Loucy (cell line): ENCODE measurements at regions not wholly inside any gene's neighbourhood (a gene's known extent, or its start where the extent isn't known, plus 50 kb on each side); places are given as distances from the start of the nearest gene placed in this dataset.

Experiments
- H2AFZ ChIP-seq: fragments of 200-600 bp; sonication (generic); 2 replicates; pipeline ENCODE4 v1.6.0; 2016; ENCODE audit warnings: antibody characterized with exemption, mild to moderate bottlenecking, low read length, moderate library complexity
- H3F3A ChIP-seq: fragments of 200-600 bp; 2 replicates; pipeline ENCODE4 v1.6.0; 2016; ENCODE audit warnings: antibody characterized with exemption, low read depth, mild to moderate bottlenecking
- H3K27me3 ChIP-seq: fragments of 200-600 bp; sonication (generic); 2 replicates; pipeline ENCODE4 v1.6.1; 2014; ENCODE audit warnings: low read length, mild to moderate bottlenecking; ENCODE audit not compliant: insufficient read depth, poor library complexity, severe bottlenecking
- H3K36me3 ChIP-seq: fragments of 200-600 bp; sonication (generic); 2 replicates; pipeline ENCODE4 v1.6.1; 2016; ENCODE audit warnings: low read length; ENCODE audit not compliant: insufficient read depth
- H3K4me1 ChIP-seq: fragments of 200-600 bp; sonication (generic); 2 replicates; pipeline ENCODE4 v1.5.1; 2014; ENCODE audit warnings: low read length, mild to moderate bottlenecking; ENCODE audit not compliant: insufficient read depth, poor library complexity, severe bottlenecking
- H3K4me2 ChIP-seq: fragments of 200-600 bp; sonication (generic); 2 replicates; pipeline ENCODE4 v1.6.0; 2014; ENCODE audit warnings: antibody characterized with exemption, low read length, low read depth, mild to moderate bottlenecking; ENCODE audit not compliant: poor library complexity, severe bottlenecking
- H3K4me3 ChIP-seq: fragments of 200-600 bp; sonication (generic); 2 replicates; pipeline ENCODE4 v1.5.1; 2014; ENCODE audit warnings: low read length, mild to moderate bottlenecking, mixed read lengths; ENCODE audit not compliant: poor library complexity, severe bottlenecking
- H3K79me2 ChIP-seq: fragments of 200-600 bp; sonication (generic); 2 replicates; pipeline ENCODE4 v1.6.1; 2014; ENCODE audit warnings: low read length; ENCODE audit not compliant: insufficient read depth
- H3K9ac ChIP-seq: fragments of 200-600 bp; sonication (generic); 2 replicates; pipeline ENCODE4 v1.6.0; 2014; ENCODE audit warnings: mild to moderate bottlenecking, low read depth, low read length, moderate library complexity; ENCODE audit not compliant: poor library complexity, severe bottlenecking
- H3K9me2 ChIP-seq: fragments of 200-600 bp; sonication (generic); replicated peaks from 2 replicates; pipeline ENCODE4 v1.6.1; 2016; ENCODE audit warnings: low read depth, low read length, mixed read lengths
- H3K9me3 ChIP-seq: fragments of 200-600 bp; sonication (generic); 2 replicates; pipeline ENCODE4 v1.6.1; 2014; ENCODE audit warnings: mild to moderate bottlenecking, antibody characterized with exemption, low read length, low read depth; ENCODE audit not compliant: insufficient read depth
- H4K20me1 ChIP-seq: fragments of 200-600 bp; sonication (generic); 2 replicates; pipeline ENCODE4 v1.6.0; 2014; ENCODE audit warnings: antibody characterized with exemption, low read length, mild to moderate bottlenecking; ENCODE audit not compliant: insufficient read depth, poor library complexity, severe bottlenecking
- CTCF ChIP-seq: fragments of 200-600 bp; sonication (generic); conservative IDR thresholded peaks from 2 replicates; pipeline ENCODE4 v1.5.1; 2014; ENCODE audit warnings: mild to moderate bottlenecking, antibody characterized with exemption, low read length
- EZH2phosphoT487 ChIP-seq: fragments of 200-600 bp; IDR thresholded peaks from 2 replicates; pipeline ENCODE4 v1.6.1; 2018; ENCODE audit warnings: antibody characterized with exemption, mild to moderate bottlenecking, moderate library complexity, borderline replicate concordance

GRCh38 chr18:56175330-56176001 is 462.9 kb downstream of the TXNL1 start:
- Histone ChIP-seq H3K4me2 (no peak overlapping the region), H2AFZ (no peak overlapping the region), H3K27me3 (no peaks in the 10 kb centered on the region), H3K36me3 (no peaks in the 10 kb centered on the region), H3K79me2 (no peaks in the 10 kb centered on the region), H3K9me3 (no peaks in the 10 kb centered on the region), H3K9ac (no peak overlapping the region), H4K20me1 (no peaks in the 10 kb centered on the region), H3F3A (no peaks in the 10 kb centered on the region), H3K4me3 (no peak overlapping the region), H3K4me1 (no peaks in the 10 kb centered on the region), H3K9me2 (no peaks in the 10 kb centered on the region)
- no peak for TF ChIP-seq EZH2phosphoT487
- no peak for TF ChIP-seq CTCF

- H3K4me3 ChIP-seq: no peak overlapping the region
- H3K9me2 ChIP-seq: no peaks in the 10 kb centered on the region
- no peak overlapping the region for H2AFZ ChIP-seq
- H4K20me1 ChIP-seq: no peaks in the 10 kb centered on the region
- H3K9ac ChIP-seq: no peak overlapping the region
- no peaks in the 10 kb centered on the region for H3F3A ChIP-seq
- H3K79me2 ChIP-seq: no peaks in the 10 kb centered on the region
- no peak overlapping the region for H3K4me2 ChIP-seq
- no peaks in the 10 kb centered on the region for H3K36me3 ChIP-seq
- TF ChIP-seq EZH2phosphoT487 (no peak), CTCF (no peak)
- no peaks in the 10 kb centered on the region for H3K27me3 ChIP-seq
- no peaks in the 10 kb centered on the region for H3K9me3 ChIP-seq
- no peaks in the 10 kb centered on the region for H3K4me1 ChIP-seq
These were observed 464.7 kb downstream of the TXNL1 start for GRCh38 chr18:56173542-56174220.

GRCh38 chr18:56172527-56172926 is 465.9 kb downstream of the TXNL1 start:
- Histone ChIP-seq H3K9me2 (no peaks in the 10 kb centered on the region), H2AFZ (no peak overlapping the region), H4K20me1 (no peaks in the 10 kb centered on the region), H3K27me3 (no peaks in the 10 kb centered on the region), H3K4me2 (no peak overlapping the region), H3F3A (no peaks in the 10 kb centered on the region), H3K9me3 (no peaks in the 10 kb centered on the region), H3K9ac (no peak overlapping the region), H3K4me3 (no peak overlapping the region), H3K36me3 (no peaks in the 10 kb centered on the region), H3K4me1 (no peaks in the 10 kb centered on the region), H3K79me2 (no peaks in the 10 kb centered on the region)
- no peak for TF ChIP-seq CTCF
- TF ChIP-seq EZH2phosphoT487: no peak
